ENCODE measurements at regions not wholly inside any gene's neighbourhood (a gene's known extent, or its start where the extent isn't known, plus 50 kb on each side); places are given as distances from the start of the nearest gene placed in this dataset.

DNA sequence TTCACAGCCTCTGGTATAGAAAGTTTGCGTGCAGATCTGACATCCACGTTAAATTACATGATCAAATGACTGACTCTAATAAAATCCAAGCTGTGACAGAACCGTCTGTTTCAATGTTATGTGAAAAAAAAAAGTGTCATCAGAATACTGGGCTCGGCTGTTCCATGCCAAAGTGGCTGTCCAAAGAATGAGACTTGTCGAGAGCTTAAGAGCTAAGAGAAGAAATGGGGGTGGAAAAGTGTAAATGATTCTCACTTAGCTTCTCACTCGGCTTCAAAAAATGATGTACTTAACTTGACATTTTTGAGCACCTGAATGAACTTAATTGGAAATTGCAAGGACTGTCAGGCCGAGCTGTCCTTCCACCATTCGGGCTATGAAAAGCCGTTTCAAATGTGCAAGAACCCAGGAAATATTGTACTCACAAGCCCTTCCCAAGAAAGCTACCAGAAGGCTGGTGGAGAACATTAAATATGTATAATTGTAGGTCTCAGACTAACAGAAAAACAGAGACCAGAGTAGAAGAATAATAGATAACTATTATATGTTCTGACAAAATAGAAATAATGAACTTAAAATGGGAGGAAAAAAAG, 78.0 kb downstream of the DIO3 start:
- ChIA-PET CTCF (interaction anchor here (0.9 to 1.3 kb wide), 3 partner anchors 10 to 986 kb away, joined by 3 read pairs; no protein-coding TSS in a partner anchor), POLR2A (no interaction called here)
- Histone ChIP-seq H3K27ac (ENCODE audit: insufficient read depth, low read depth, low read length) (no peak overlapping the region), H3K4me3 (replicated peaks in 1 of 3; ENCODE audit: insufficient read depth in 1 of 3, low read depth in 1 of 3, low read length in 3 of 3) (no peak overlapping the region), H3K36me3 (ENCODE audit: control insufficient read depth in 2 of 2, extremely low read depth in 1 of 2, insufficient read depth in 2 of 2, low read length in 2 of 2) (no peaks in the 10 kb centered on the region), H4K20me1 (replicated peaks; ENCODE audit: control insufficient read depth, extremely low read depth, insufficient read depth, low read length) (no peaks in the 10 kb centered on the region), H3K79me2 (ENCODE audit: control insufficient read depth, insufficient read depth, low read length) (no peaks in the 10 kb centered on the region), H3K4me2 (ENCODE audit: insufficient read depth, low read length) (no peak overlapping the region), H3K9ac (replicated peaks; ENCODE audit: extremely low read depth, insufficient read depth, low read length) (no peak overlapping the region), H3K9me3 (replicated peaks; ENCODE audit: control insufficient read depth, insufficient read depth, low read length) (no peaks in the 10 kb centered on the region), H3K4me1 (ENCODE audit: control insufficient read depth, extremely low read depth, insufficient read depth, low read length) (no peaks in the 10 kb centered on the region), H2AFZ (ENCODE audit: low read depth, low read length) (no peak overlapping the region), H3K27me3 (ENCODE audit: control insufficient read depth in 2 of 2, insufficient read depth in 2 of 2, low read length in 2 of 2) (peaks cover 5 to 29% of the 10 kb centered on the region in 2 experiments), H3K9me1 (replicated peaks; ENCODE audit: control insufficient read depth, extremely low read depth, insufficient read depth, low read length) (no peaks in the 10 kb centered on the region)
- dilution Hi-C loops (cut with MboI; ENCODE audit: extremely low pct_ligation_motif_present, low sequenced_read_pairs): no loop called here
- TF ChIP-seq, protein P1, sequence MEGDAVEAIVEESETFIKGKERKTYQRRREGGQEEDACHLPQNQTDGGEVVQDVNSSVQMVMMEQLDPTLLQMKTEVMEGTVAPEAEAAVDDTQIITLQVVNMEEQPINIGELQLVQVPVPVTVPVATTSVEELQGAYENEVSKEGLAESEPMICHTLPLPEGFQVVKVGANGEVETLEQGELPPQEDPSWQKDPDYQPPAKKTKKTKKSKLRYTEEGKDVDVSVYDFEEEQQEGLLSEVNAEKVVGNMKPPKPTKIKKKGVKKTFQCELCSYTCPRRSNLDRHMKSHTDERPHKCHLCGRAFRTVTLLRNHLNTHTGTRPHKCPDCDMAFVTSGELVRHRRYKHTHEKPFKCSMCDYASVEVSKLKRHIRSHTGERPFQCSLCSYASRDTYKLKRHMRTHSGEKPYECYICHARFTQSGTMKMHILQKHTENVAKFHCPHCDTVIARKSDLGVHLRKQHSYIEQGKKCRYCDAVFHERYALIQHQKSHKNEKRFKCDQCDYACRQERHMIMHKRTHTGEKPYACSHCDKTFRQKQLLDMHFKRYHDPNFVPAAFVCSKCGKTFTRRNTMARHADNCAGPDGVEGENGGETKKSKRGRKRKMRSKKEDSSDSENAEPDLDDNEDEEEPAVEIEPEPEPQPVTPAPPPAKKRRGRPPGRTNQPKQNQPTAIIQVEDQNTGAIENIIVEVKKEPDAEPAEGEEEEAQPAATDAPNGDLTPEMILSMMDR (IDR thresholded peaks at IDR 0.05; ENCODE audit: extremely low read depth in 1 of 2, insufficient read depth in 1 of 2, low read depth in 1 of 2, low read length in 2 of 2): no peak
- TF ChIP-seq GATA2 (IDR thresholded peaks at IDR 0.05; ENCODE audit: insufficient read depth, insufficient read length, low read depth, low read length) (no peak), MYC (IDR thresholded peaks at IDR 0.05; ENCODE audit: low read depth, low read length) (no peak), JUN (IDR thresholded peaks at IDR 0.05; ENCODE audit: borderline replicate concordance, insufficient read depth, insufficient read length, low read depth) (no peak), POLR2AphosphoS5 (IDR thresholded peaks at IDR 0.05; ENCODE audit: insufficient read depth, low read depth, low read length) (no peak), POLR2A (IDR thresholded peaks at IDR 0.05; ENCODE audit: low read depth, low read length) (no peak), EZH2 (IDR thresholded peaks at IDR 0.05; ENCODE audit: borderline replicate concordance, low read depth, low read length, severe bottlenecking) (no peak), FOS (IDR thresholded peaks at IDR 0.05; ENCODE audit: borderline replicate concordance, insufficient read depth, low read length) (no peak)
- TF ChIP-seq, protein P2, sequence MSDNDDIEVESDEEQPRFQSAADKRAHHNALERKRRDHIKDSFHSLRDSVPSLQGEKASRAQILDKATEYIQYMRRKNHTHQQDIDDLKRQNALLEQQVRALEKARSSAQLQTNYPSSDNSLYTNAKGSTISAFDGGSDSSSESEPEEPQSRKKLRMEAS (IDR thresholded peaks at IDR 0.05; ENCODE audit: insufficient read depth, insufficient read length): no peak
- BruUV-seq (replicated peaks): no TSS peak
- intact Hi-C loops (cut with micrococcal nuclease): no loop called here
- no peak for FAIRE-seq
- no peak for DNase-seq (ENCODE audit: low read depth, low spot score)

Measured in endothelial cell of umbilical vein (primary cell).